ENCODE measurements at regions not wholly inside any gene's neighbourhood (a gene's known extent, or its start where the extent isn't known, plus 50 kb on each side); places are given as distances from the start of the nearest gene placed in this dataset.

DNA sequence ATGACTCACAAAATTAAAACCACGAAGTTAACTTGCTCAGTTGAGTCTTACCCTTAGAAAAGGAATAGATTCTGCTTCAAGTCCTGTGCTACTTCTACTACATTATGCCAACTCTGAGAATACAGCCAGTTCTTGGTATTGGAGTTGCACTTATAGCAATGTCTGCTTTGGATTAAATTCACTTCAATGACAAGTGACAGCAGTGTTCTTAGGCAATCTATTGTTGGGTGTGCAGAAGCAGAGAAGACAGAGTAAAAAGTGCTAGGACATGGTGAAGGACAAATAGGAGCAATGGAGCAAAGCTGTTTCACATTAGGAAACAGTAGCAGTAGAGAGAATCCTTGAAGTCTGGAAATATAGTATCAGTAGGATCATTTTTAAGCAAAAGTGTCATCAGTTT is 713.1 kb downstream of the SI start:
- 0% methylated on average over 1 of the region's 1 CpG for WGBS (ENCODE audit: insufficient coverage, low coverage, missing lambda C conversion rate)
- FAIRE-seq: no peak

DNA sequence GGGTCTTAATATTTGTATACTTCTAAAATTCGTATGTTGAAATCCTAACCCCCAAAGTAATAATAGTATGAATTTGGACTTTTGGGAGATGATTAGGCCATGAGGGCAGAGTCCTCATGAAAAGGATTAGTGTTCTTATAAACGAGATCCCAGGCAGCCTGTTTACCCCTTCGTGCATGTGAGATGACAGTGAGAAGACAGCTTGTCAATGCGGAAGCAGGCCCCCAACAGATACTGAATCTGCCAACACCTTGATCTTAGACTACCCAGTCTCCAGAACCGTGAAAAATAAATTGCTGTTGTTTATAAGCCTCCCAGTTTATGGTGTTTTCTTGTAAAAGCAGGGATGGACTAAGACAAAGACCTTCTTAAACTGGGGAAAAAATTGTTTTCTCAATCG is 714.2 kb downstream of the SI start:
- WGBS (ENCODE audit: insufficient coverage, low coverage, missing lambda C conversion rate): 9% methylated on average over 6 of the region's 6 CpGs
- Histone ChIP-seq H4K20me1 (replicated peaks; ENCODE audit: control insufficient read depth, insufficient read depth, low read length) (no peaks in the 10 kb centered on the region), H3K4me1 (replicated peaks in 1 of 2; ENCODE audit: control insufficient read depth in 2 of 2, insufficient read depth in 2 of 2, low read length in 2 of 2) (no peaks in the 10 kb centered on the region), H2AFZ (ENCODE audit: low read depth, low read length) (no peak overlapping the region), H3K9ac (ENCODE audit: insufficient read depth in 1 of 2, low read depth in 2 of 2, low read length in 2 of 2) (no peak overlapping the region), H3K36me3 (ENCODE audit: control insufficient read depth, insufficient read depth, low read length) (no peaks in the 10 kb centered on the region), H3K9me3 (replicated peaks; ENCODE audit: control insufficient read depth, insufficient read depth, low read depth, low read length) (no peaks in the 10 kb centered on the region), H3K4me2 (ENCODE audit: insufficient read depth, low read length) (no peak overlapping the region), H3K9me1 (ENCODE audit: control insufficient read depth, insufficient read depth, low read length) (no peaks in the 10 kb centered on the region), H3K27me3 (ENCODE audit: control insufficient read depth in 2 of 2, insufficient read depth in 2 of 2, low read length in 2 of 2) (no peaks in the 10 kb centered on the region), H3K27ac (ENCODE audit: extremely low read depth, low read depth, low read length) (no peak overlapping the region), H3K79me2 (ENCODE audit: control insufficient read depth, insufficient read depth, low read length) (no peaks in the 10 kb centered on the region), H3K4me3 (no peak overlapping the region)
- CTCF ChIA-PET (ENCODE audit: low intra/inter-chr PET ratio): no interaction called here
- DNase-seq (ENCODE audit: extremely low read depth in 1 of 4, low spot score in 3 of 4) (no peak), ATAC-seq (no peak), FAIRE-seq (no peak)
- intact Hi-C loops (cut with micrococcal nuclease): no loop called here
- in situ Hi-C loops (cut with MboI): no loop called here
- no TSS peak for BruUV-seq (replicated peaks)
- POLR2A ChIA-PET: no interaction called here
- TF ChIP-seq CAMTA2 (CRISPR knock-in tag; conservative IDR thresholded peaks at IDR 0.05) (no peak), NFXL1 (CRISPR knock-in tag; IDR thresholded peaks at IDR 0.05) (no peak), TFE3 (CRISPR knock-in tag; IDR thresholded peaks at IDR 0.05) (no peak), MYBL2 (IDR thresholded peaks at IDR 0.05; ENCODE audit: low read depth) (no peak), MYBL2 (CRISPR knock-in tag; IDR thresholded peaks at IDR 0.05; ENCODE audit: borderline replicate concordance) (no peak), IRF1 (CRISPR knock-in tag; IDR thresholded peaks at IDR 0.05; ENCODE audit: borderline replicate concordance) (no peak), ELF1 (tag; IDR thresholded peaks at IDR 0.05) (no peak), FOXA3 (CRISPR knock-in tag; conservative IDR thresholded peaks at IDR 0.05 in 1 of 2, IDR thresholded peaks at IDR 0.05 in 1 of 2) (no peak), WHSC1 (IDR thresholded peaks at IDR 0.05; ENCODE audit: low read length) (no peak)
- TF ChIP-seq, protein P1, sequence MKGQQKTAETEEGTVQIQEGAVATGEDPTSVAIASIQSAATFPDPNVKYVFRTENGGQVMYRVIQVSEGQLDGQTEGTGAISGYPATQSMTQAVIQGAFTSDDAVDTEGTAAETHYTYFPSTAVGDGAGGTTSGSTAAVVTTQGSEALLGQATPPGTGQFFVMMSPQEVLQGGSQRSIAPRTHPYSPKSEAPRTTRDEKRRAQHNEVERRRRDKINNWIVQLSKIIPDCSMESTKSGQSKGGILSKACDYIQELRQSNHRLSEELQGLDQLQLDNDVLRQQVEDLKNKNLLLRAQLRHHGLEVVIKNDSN (CRISPR knock-in tag; IDR thresholded peaks at IDR 0.05): no peak

More for the DNA sequence above, 713.1 kb downstream of the SI start:
- CTCF ChIA-PET (ENCODE audit: low intra/inter-chr PET ratio): no interaction called here
- H3K27me3 ChIP-seq (ENCODE audit: control insufficient read depth in 2 of 2, insufficient read depth in 2 of 2, low read length in 2 of 2): no peaks in the 10 kb centered on the region
- POLR2A ChIA-PET: no interaction called here
- intact Hi-C loops (cut with micrococcal nuclease) (no loop called here), in situ Hi-C loops (cut with MboI) (no loop called here)
- BruUV-seq (replicated peaks): no TSS peak
- H3K9me1 ChIP-seq (ENCODE audit: control insufficient read depth, insufficient read depth, low read length): no peaks in the 10 kb centered on the region
- DNase-seq (ENCODE audit: extremely low read depth in 1 of 4, low spot score in 3 of 4) (no peak), ATAC-seq (no peak)
- H3K9ac ChIP-seq (ENCODE audit: insufficient read depth in 1 of 2, low read depth in 2 of 2, low read length in 2 of 2): no peak overlapping the region
- H3K27ac ChIP-seq (ENCODE audit: extremely low read depth, low read depth, low read length): no peak overlapping the region
- no peaks in the 10 kb centered on the region for H4K20me1 ChIP-seq (replicated peaks; ENCODE audit: control insufficient read depth, insufficient read depth, low read length)
- TF ChIP-seq, protein P2, sequence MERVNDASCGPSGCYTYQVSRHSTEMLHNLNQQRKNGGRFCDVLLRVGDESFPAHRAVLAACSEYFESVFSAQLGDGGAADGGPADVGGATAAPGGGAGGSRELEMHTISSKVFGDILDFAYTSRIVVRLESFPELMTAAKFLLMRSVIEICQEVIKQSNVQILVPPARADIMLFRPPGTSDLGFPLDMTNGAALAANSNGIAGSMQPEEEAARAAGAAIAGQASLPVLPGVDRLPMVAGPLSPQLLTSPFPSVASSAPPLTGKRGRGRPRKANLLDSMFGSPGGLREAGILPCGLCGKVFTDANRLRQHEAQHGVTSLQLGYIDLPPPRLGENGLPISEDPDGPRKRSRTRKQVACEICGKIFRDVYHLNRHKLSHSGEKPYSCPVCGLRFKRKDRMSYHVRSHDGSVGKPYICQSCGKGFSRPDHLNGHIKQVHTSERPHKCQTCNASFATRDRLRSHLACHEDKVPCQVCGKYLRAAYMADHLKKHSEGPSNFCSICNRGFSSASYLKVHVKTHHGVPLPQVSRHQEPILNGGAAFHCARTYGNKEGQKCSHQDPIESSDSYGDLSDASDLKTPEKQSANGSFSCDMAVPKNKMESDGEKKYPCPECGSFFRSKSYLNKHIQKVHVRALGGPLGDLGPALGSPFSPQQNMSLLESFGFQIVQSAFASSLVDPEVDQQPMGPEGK (CRISPR knock-in tag; IDR thresholded peaks at IDR 0.05; ENCODE audit: borderline replicate concordance): no peak
- no peak overlapping the region for H3K4me3 ChIP-seq
- H3K4me2 ChIP-seq (ENCODE audit: insufficient read depth, low read length): no peak overlapping the region
- no peaks in the 10 kb centered on the region for H3K79me2 ChIP-seq (ENCODE audit: control insufficient read depth, insufficient read depth, low read length)
- H3K36me3 ChIP-seq (ENCODE audit: control insufficient read depth, insufficient read depth, low read length): no peaks in the 10 kb centered on the region
- no peaks in the 10 kb centered on the region for H3K9me3 ChIP-seq (replicated peaks; ENCODE audit: control insufficient read depth, insufficient read depth, low read depth, low read length)
- no peak overlapping the region for H2AFZ ChIP-seq (ENCODE audit: low read depth, low read length)
- H3K4me1 ChIP-seq (replicated peaks in 1 of 2; ENCODE audit: control insufficient read depth in 2 of 2, insufficient read depth in 2 of 2, low read length in 2 of 2): no peaks in the 10 kb centered on the region
